Chondrocyte (in vitro differentiated cells): ENCODE measurements at regions not wholly inside any gene's neighbourhood (a gene's known extent, or its start where the extent isn't known, plus 50 kb on each side); places are given as distances from the start of the nearest gene placed in this dataset.

Experiments
- DNase-seq: peaks from one replicate; pipeline ENCODE4 v3.0.0; 2021; ENCODE audit warnings: mixed read lengths, low spot score
- H3K27ac Mint-ChIP-seq: one replicate; pipeline ENCODE4 v1.8.0; 2021; ENCODE audit warnings: mild to moderate bottlenecking, moderate library complexity, mixed read lengths; ENCODE audit not compliant: unreplicated experiment
- H3K27me3 Mint-ChIP-seq: 2 replicates; pipeline ENCODE4 v1.8.0; 2021; ENCODE audit warnings: low read depth, mixed read lengths
- H3K36me3 Mint-ChIP-seq: 2 replicates; pipeline ENCODE4 v1.8.0; 2021; ENCODE audit warnings: low read depth, mixed read lengths
- H3K4me1 Mint-ChIP-seq: 2 replicates; pipeline ENCODE4 v1.8.0; 2021; ENCODE audit warnings: low read depth, mild to moderate bottlenecking, mixed read lengths
- H3K4me3 Mint-ChIP-seq: one replicate; pipeline ENCODE4 v1.8.0; 2021; ENCODE audit warnings: mild to moderate bottlenecking, moderate library complexity, mixed read lengths; ENCODE audit not compliant: unreplicated experiment
- H3K9me3 Mint-ChIP-seq: 2 replicates; pipeline ENCODE4 v1.8.0; 2021; ENCODE audit warnings: low read depth, mixed read lengths
- CTCF ChIP-seq: fragments of 200-600 bp; sonication (generic); IDR thresholded peaks from 2 replicates; pipeline ENCODE4 v1.5.0; 2021; ENCODE audit warnings: antibody characterized with exemption, mild to moderate bottlenecking, moderate library complexity

DNA sequence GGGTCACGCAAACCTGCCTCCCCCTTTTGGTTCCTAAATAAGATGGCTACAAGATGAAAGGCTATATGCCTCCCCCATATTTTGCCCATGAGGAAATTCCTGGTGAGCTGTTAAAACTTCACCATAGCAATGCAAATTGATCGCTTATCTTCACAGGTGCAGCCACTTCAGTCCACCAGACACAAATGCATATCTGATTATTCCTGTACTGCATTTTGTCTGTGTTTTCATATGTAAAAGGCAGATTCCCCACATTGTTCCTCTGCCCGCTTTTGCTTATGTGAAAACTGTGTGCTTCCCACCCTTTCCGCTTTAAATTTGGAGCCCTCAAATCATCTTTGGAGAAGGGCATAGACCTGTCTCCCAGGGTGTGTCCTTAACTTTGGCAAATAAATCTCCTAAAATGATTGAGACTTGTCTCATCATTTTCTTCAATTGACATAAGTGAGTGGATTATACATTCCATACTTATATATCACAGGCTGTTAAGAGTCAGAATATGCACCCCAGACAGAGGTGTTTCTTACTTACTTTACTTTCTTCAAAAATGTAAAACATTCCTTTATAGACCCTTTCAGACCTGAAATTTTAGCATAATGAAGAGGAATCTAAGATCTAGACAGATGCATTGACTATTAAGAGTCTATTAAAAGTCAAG lies 116.4 kb downstream of the CASP12 start:
- no peak for DNase-seq
- Mint-ChIP-seq H3K4me3 (no peak overlapping the region), H3K36me3 (peaks cover 1% of the 10 kb centered on the region), H3K4me1 (no peaks in the 10 kb centered on the region), H3K9me3 (no peaks in the 10 kb centered on the region), H3K27me3 (no peaks in the 10 kb centered on the region), H3K27ac (no peak overlapping the region)
- no peak for TF ChIP-seq CTCF

GRCh38 chr11:104781037-104781436 lies 117.2 kb downstream of the CASP12 start:
- no peaks in the 10 kb centered on the region for H3K9me3 Mint-ChIP-seq

DNA sequence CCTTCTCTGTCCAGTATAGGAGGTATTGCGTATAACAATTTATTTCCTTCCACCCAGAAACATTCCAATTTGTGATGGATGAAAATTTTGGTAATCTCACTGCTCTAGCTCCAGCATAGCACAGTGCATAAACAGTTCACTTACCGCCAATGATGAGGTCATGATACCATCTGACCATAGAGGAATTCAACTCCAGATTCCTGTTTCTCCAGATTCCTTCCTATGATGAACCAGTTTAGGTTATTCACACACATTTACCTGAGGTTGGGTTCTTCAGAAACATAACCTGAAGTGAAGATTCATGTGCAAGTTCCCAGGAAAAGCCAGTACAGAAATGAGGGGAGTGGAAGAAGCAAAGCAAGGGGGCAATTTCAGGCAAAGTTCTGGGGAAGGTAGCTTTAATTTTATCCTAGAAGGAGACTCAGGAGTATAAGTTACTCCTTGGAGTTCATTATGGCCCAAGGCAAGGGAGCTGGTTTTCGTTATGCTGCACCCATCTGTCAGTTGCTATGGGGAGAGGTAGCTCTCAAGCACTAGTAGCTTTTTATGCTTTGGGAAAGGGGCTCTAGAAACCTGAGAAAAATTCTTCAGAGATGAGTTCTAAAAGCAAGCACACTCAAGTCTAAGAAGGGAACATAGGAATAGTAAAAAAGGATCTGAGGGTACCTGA lies 121.6 kb downstream of the CASP12 start:
- TF ChIP-seq CTCF, result no peak
- Mint-ChIP-seq H3K9me3 (peaks cover 9% of the 10 kb centered on the region), H3K36me3 (peaks cover 3% of the 10 kb centered on the region), H3K4me3 (no peak overlapping the region), H3K27ac (no peak overlapping the region), H3K4me1 (peaks cover 16% of the 10 kb centered on the region), H3K27me3 (no peaks in the 10 kb centered on the region)
- DNase-seq, result no peak

More at GRCh38 chr11:104781037-104781436, 117.2 kb downstream of the CASP12 start:
- Mint-ChIP-seq H3K27ac (no peak overlapping the region), H3K4me3 (no peak overlapping the region), H3K27me3 (no peaks in the 10 kb centered on the region), H3K36me3 (peaks cover 1% of the 10 kb centered on the region), H3K4me1 (no peaks in the 10 kb centered on the region)
- no peak for DNase-seq
- no peak for TF ChIP-seq CTCF

GRCh38 chr11:104774578-104774977 lies 123.7 kb downstream of the CASP12 start:
- Mint-ChIP-seq H3K36me3 (peaks cover 2% of the 10 kb centered on the region), H3K27me3 (no peaks in the 10 kb centered on the region), H3K4me1 (peaks cover 16% of the 10 kb centered on the region), H3K9me3 (peaks cover 9% of the 10 kb centered on the region), H3K4me3 (no peak overlapping the region), H3K27ac (no peak overlapping the region)
- no peak for TF ChIP-seq CTCF
- DNase-seq, result no peak

- Mint-ChIP-seq H3K36me3 (peaks cover 2% of the 10 kb centered on the region), H3K27me3 (no peaks in the 10 kb centered on the region)
Observed at GRCh38 chr11:104772806-104773241, 125.4 kb downstream of the CASP12 start.

More at GRCh38 chr11:104772806-104773241, 125.4 kb downstream of the CASP12 start:
- Mint-ChIP-seq H3K27ac (peak overlapping the region; percentile 62), H3K4me1 (peaks cover 16% of the 10 kb centered on the region), H3K4me3 (no peak overlapping the region), H3K9me3 (peaks cover 9% of the 10 kb centered on the region)
- TF ChIP-seq CTCF, result no peak
- no peak for DNase-seq
